Mesenchymal stem cell (in vitro differentiated cells and primary cell): ENCODE measurements at regions not wholly inside any gene's neighbourhood (a gene's known extent, or its start where the extent isn't known, plus 50 kb on each side); places are given as distances from the start of the nearest gene placed in this dataset.

Experiments used
- DNase-seq: peaks from one replicate; pipeline ENCODE4 v3.0.0-alpha.2; 2013
- H2AFZ ChIP-seq: one replicate; pipeline ENCODE4 v1.6.1; 2013; ENCODE audit warnings: low read depth, mild to moderate bottlenecking, control low read depth, inconsistent platforms, low read length, moderate library complexity
- H2AK5ac ChIP-seq: 2 replicates; pipeline ENCODE4 v1.6.1; 2013; ENCODE audit warnings: low read length, moderate library complexity, mild to moderate bottlenecking, inconsistent platforms; ENCODE audit not compliant: severe bottlenecking
- H2BK120ac ChIP-seq: one replicate; pipeline ENCODE4 v1.6.1; 2013; ENCODE audit warnings: low read depth, mild to moderate bottlenecking, inconsistent platforms, low read length, moderate library complexity
- H2BK12ac ChIP-seq, 2 experiments: one replicate each; pipeline ENCODE4 v1.6.1; 2013; ENCODE audit warnings: inconsistent platforms in 2 of 2, low read length in 2 of 2, mild to moderate bottlenecking in 2 of 2, moderate library complexity in 2 of 2, control low read depth in 1 of 2
- H2BK15ac ChIP-seq: one replicate; pipeline ENCODE4 v1.6.1; 2013; ENCODE audit warnings: mild to moderate bottlenecking, low read depth, inconsistent platforms; ENCODE audit not compliant: poor library complexity, severe bottlenecking
- H2BK5ac ChIP-seq: 2 replicates; pipeline ENCODE4 v1.6.1; 2013; ENCODE audit warnings: low read depth, mild to moderate bottlenecking, low read length, control low read depth, inconsistent platforms; ENCODE audit not compliant: poor library complexity, severe bottlenecking
- H3K14ac ChIP-seq, 2 experiments: one replicate each; pipeline ENCODE4 v1.6.1; 2013; ENCODE audit warnings: inconsistent platforms in 2 of 2, low read length in 2 of 2, control low read depth in 1 of 2, mild to moderate bottlenecking in 1 of 2, moderate library complexity in 1 of 2
- H3K18ac ChIP-seq, 2 experiments: one replicate each; pipeline ENCODE4 v1.6.1; 2013; ENCODE audit warnings: inconsistent platforms in 2 of 2, low read length in 2 of 2, control low read depth in 1 of 2, low read depth in 1 of 2, mild to moderate bottlenecking in 1 of 2
- H3K23ac ChIP-seq, 2 experiments: one replicate each; pipeline ENCODE4 v1.6.1; 2013; ENCODE audit warnings: inconsistent platforms in 2 of 2, low read length in 2 of 2, mild to moderate bottlenecking in 2 of 2, moderate library complexity in 2 of 2, control low read depth in 1 of 2
- H3K27ac ChIP-seq: 2 replicates; pipeline ENCODE4 v1.5.1; 2013; ENCODE audit warnings: mild to moderate bottlenecking, moderate library complexity, low read length, control low read depth, inconsistent platforms; ENCODE audit not compliant: poor library complexity, severe bottlenecking
- H3K27me3 ChIP-seq, 2 experiments: 2 replicates each; pipeline versions ENCODE4 v1.6.1 to v1.7.0; 2013; ENCODE audit warnings: low read length in 2 of 2, mild to moderate bottlenecking in 2 of 2, moderate library complexity in 2 of 2, control low read depth in 1 of 2, inconsistent platforms in 1 of 2; ENCODE audit not compliant: control insufficient read depth in 1 of 2, insufficient read depth in 1 of 2
- H3K36me3 ChIP-seq, 2 experiments: 2 replicates each; pipeline versions ENCODE4 v1.6.1 to v1.7.0; 2013; ENCODE audit warnings: low read length in 2 of 2, control low read depth in 1 of 2, inconsistent platforms in 1 of 2, low read depth in 1 of 2, mild to moderate bottlenecking in 1 of 2; ENCODE audit not compliant: insufficient read depth in 2 of 2, control insufficient read depth in 1 of 2
- H3K4ac ChIP-seq, 2 experiments: one replicate each; pipeline ENCODE4 v1.6.1; 2013; ENCODE audit warnings: inconsistent platforms in 2 of 2, low read length in 2 of 2, mild to moderate bottlenecking in 2 of 2, moderate library complexity in 2 of 2, control low read depth in 1 of 2, low read depth in 1 of 2
- H3K4me1 ChIP-seq: 2 replicates; pipeline ENCODE4 v1.6.1; 2013; ENCODE audit warnings: low read depth, low read length, control low read depth; ENCODE audit not compliant: control insufficient read depth, insufficient read depth
- H3K4me2 ChIP-seq: 2 replicates; pipeline ENCODE4 v1.6.1; 2013; ENCODE audit warnings: low read length, mild to moderate bottlenecking, inconsistent platforms; ENCODE audit not compliant: poor library complexity, severe bottlenecking
- H3K4me3 ChIP-seq, 2 experiments: 2 replicates each; pipeline versions ENCODE4 v1.5.1 to v1.7.0; 2013; ENCODE audit warnings: low read length in 2 of 2, mild to moderate bottlenecking in 2 of 2, control low read depth in 1 of 2, low read depth in 1 of 2; ENCODE audit not compliant: insufficient read depth in 1 of 2
- H3K79me1 ChIP-seq: replicated peaks from 2 replicates; pipeline ENCODE4 v1.6.1; 2013; ENCODE audit warnings: mild to moderate bottlenecking, control low read depth, low read length, inconsistent platforms; ENCODE audit not compliant: poor library complexity, severe bottlenecking
- H3K9ac ChIP-seq: 2 replicates; pipeline ENCODE4 v1.7.0; 2013; ENCODE audit warnings: mild to moderate bottlenecking, low read length, moderate library complexity
- H3K9me3 ChIP-seq: 2 replicates; pipeline ENCODE4 v1.7.0; 2013; ENCODE audit warnings: mild to moderate bottlenecking, low read length; ENCODE audit not compliant: control insufficient read depth
- H4K8ac ChIP-seq: one replicate; pipeline ENCODE4 v1.6.1; 2013; ENCODE audit warnings: inconsistent platforms, mild to moderate bottlenecking, low read length, moderate library complexity
- H4K91ac ChIP-seq: one replicate; pipeline ENCODE4 v1.6.1; 2013; ENCODE audit warnings: mild to moderate bottlenecking, low read length, inconsistent platforms
- WGBS: methylation state at CpG from one replicate; pipeline ENCODE4 v1.1.7; 2013; ENCODE audit warnings: mixed read lengths; 5-methylcytosine and 5-hydroxymethylcytosine counted together

- H3K27ac ChIP-seq = no peak overlapping the region
- H2BK5ac ChIP-seq = no peak overlapping the region
- H4K91ac ChIP-seq = no peak overlapping the region
- no peaks in the 10 kb centered on the region for H3K79me1 ChIP-seq
- H2BK120ac ChIP-seq = no peak overlapping the region
- H3K4me2 ChIP-seq = no peak overlapping the region
- no peaks in the 10 kb centered on the region for H3K36me3 ChIP-seq
- H3K18ac ChIP-seq = no peak overlapping the region
- WGBS = 91% methylated on average over 7 of the region's 12 CpGs
- H3K4me3 ChIP-seq = no peak overlapping the region
- H3K14ac ChIP-seq = no peak overlapping the region
- H4K8ac ChIP-seq = no peak overlapping the region
- no peaks in the 10 kb centered on the region for H3K9me3 ChIP-seq
- H3K9ac ChIP-seq = no peak overlapping the region
- H3K4me1 ChIP-seq = no peaks in the 10 kb centered on the region
- no peak for DNase-seq
- H2AFZ ChIP-seq = no peak overlapping the region
- H3K23ac ChIP-seq = no peak overlapping the region
- H3K4ac ChIP-seq = no peak overlapping the region
- H3K27me3 ChIP-seq = no peaks in the 10 kb centered on the region
- no peak overlapping the region for H2AK5ac ChIP-seq
- H2BK12ac ChIP-seq = no peak overlapping the region
- no peak overlapping the region for H2BK15ac ChIP-seq
These were observed 211.0 kb upstream of the REG3G start for GRCh38 chr2:78814331-78814986.

DNA sequence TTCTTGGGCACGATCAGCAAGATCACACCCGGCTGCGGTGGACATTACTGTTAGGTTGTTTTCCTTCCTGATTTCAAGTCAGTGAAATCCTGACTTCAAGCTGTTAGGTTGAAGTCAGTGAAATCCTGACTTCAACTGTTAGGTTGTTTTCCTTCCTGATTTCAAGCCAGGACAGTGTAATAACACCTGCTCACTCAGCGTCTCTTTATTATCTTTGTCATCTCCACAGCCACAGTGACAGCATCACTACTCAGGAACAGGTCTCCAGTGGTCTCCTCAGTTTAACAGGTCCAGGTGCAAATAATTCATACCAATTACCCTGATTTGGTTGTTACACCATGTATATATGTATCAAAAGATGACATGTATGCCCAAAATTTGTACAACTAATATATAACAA is 208.1 kb upstream of the REG3G start:
- Histone ChIP-seq H2BK120ac (no peak overlapping the region), H3K9ac (no peak overlapping the region), H4K8ac (no peak overlapping the region), H3K9me3 (no peaks in the 10 kb centered on the region), H3K36me3 (no peaks in the 10 kb centered on the region), H3K23ac (peak overlapping the region in 1 of 2 experiments; percentile 14), H3K27me3 (no peaks in the 10 kb centered on the region), H3K4me1 (no peaks in the 10 kb centered on the region), H3K4ac (no peak overlapping the region), H3K18ac (no peak overlapping the region), H3K79me1 (no peaks in the 10 kb centered on the region), H2BK12ac (no peak overlapping the region), H3K14ac (no peak overlapping the region), H3K27ac (no peak overlapping the region), H2AK5ac (no peak overlapping the region), H2AFZ (no peak overlapping the region), H3K4me2 (no peak overlapping the region), H2BK5ac (no peak overlapping the region), H4K91ac (no peak overlapping the region), H3K4me3 (no peak overlapping the region), H2BK15ac (no peak overlapping the region)
- no peak for DNase-seq
- WGBS = 97% methylated on average over 4 of the region's 4 CpGs

DNA sequence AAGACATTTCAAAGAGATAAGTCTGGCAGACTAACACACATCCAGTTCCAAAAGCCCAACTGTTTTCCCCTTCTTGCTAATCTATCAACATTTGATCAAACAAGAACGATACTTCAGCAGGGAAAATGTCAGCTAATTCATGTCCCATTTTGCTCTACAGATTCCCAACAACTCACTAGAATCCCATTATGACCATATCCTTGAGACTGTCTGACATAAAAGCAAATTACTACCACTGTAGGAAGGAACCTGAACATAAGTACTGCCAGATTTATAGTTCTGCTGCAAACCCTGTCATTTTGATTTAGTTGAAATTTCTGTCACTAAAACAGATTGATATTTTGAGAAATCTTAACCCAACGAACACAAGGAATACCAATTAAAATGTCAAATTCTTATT is 193.0 kb upstream of the REG3G start:
- no peaks in the 10 kb centered on the region for H3K79me1 ChIP-seq
- H3K27me3 ChIP-seq = no peaks in the 10 kb centered on the region
- no peak overlapping the region for H2BK15ac ChIP-seq
- no peak overlapping the region for H3K23ac ChIP-seq
- H2AK5ac ChIP-seq = no peak overlapping the region
- 65% methylated on average over 2 of the region's 2 CpGs for WGBS
- no peak overlapping the region for H3K4me2 ChIP-seq
- no peaks in the 10 kb centered on the region for H3K36me3 ChIP-seq
- H3K18ac ChIP-seq = no peak overlapping the region
- no peak overlapping the region for H4K91ac ChIP-seq
- no peak overlapping the region for H3K27ac ChIP-seq
- no peak overlapping the region for H2AFZ ChIP-seq
- no peak overlapping the region for H4K8ac ChIP-seq
- no peak overlapping the region for H2BK12ac ChIP-seq
- H2BK5ac ChIP-seq = no peak overlapping the region
- H3K4me1 ChIP-seq = no peaks in the 10 kb centered on the region
- H3K4me3 ChIP-seq = no peak overlapping the region
- no peak for DNase-seq
- H3K4ac ChIP-seq = no peak overlapping the region
- H3K9ac ChIP-seq = no peak overlapping the region
- H3K14ac ChIP-seq = no peak overlapping the region
- H2BK120ac ChIP-seq = no peak overlapping the region
- no peaks in the 10 kb centered on the region for H3K9me3 ChIP-seq

- no peak overlapping the region for H3K4ac ChIP-seq
- H2BK15ac ChIP-seq = no peak overlapping the region
- H3K4me1 ChIP-seq = no peaks in the 10 kb centered on the region
- H2AFZ ChIP-seq = no peak overlapping the region
- no peak overlapping the region for H2AK5ac ChIP-seq
- H3K27me3 ChIP-seq = no peaks in the 10 kb centered on the region
- WGBS = no CpG with 5 or more reads among the region's 3 CpGs
- no peak overlapping the region for H3K14ac ChIP-seq
- no peak for DNase-seq
- H3K36me3 ChIP-seq = no peaks in the 10 kb centered on the region
- no peak overlapping the region for H2BK120ac ChIP-seq
- no peak overlapping the region for H3K18ac ChIP-seq
- no peaks in the 10 kb centered on the region for H3K79me1 ChIP-seq
- no peak overlapping the region for H3K4me3 ChIP-seq
- no peaks in the 10 kb centered on the region for H3K9me3 ChIP-seq
- H2BK5ac ChIP-seq = no peak overlapping the region
- H3K4me2 ChIP-seq = no peak overlapping the region
- H3K23ac ChIP-seq = no peak overlapping the region
- H3K27ac ChIP-seq = no peak overlapping the region
- H4K8ac ChIP-seq = no peak overlapping the region
- no peak overlapping the region for H2BK12ac ChIP-seq
- no peak overlapping the region for H3K9ac ChIP-seq
- no peak overlapping the region for H4K91ac ChIP-seq
These were observed 186.2 kb upstream of the REG3G start for GRCh38 chr2:78839259-78839658.
